Medulla oblongata (tissue), 1 donor: ENCODE measurements at regions not wholly inside any gene's neighbourhood (a gene's known extent, or its start where the extent isn't known, plus 50 kb on each side); places are given as distances from the start of the nearest gene placed in this dataset.
A peak's percentile ranks its signal among the peaks of the same experiment; 100 is the strongest.

Experiments used
- DNase-seq: peaks from one replicate; pipeline ENCODE4 v3.0.0-alpha.2; 2015; ENCODE audit errors: extremely low spot score

- DNase-seq = no peak
These were observed 223.8 kb upstream of the LRATD1 start for GRCh38 chr2:14408695-14409094.

GRCh38 chr2:14417551-14417950 is 215.0 kb upstream of the LRATD1 start:
- no peak for DNase-seq

- no peak for DNase-seq
These were observed 214.4 kb upstream of the LRATD1 start for GRCh38 chr2:14418115-14418514.

GRCh38 chr2:14420851-14421250 is 211.7 kb upstream of the LRATD1 start:
- no peak for DNase-seq

- DNase-seq = no peak
These were observed 210.1 kb upstream of the LRATD1 start for GRCh38 chr2:14422426-14422825.

- no peak for DNase-seq
These were observed 209.2 kb upstream of the LRATD1 start for GRCh38 chr2:14423145-14423906.

- DNase-seq = no peak
These were observed 207.8 kb upstream of the LRATD1 start for GRCh38 chr2:14424478-14425390.

GRCh38 chr2:14425869-14426268 is 206.6 kb upstream of the LRATD1 start:
- DNase-seq = no peak

GRCh38 chr2:14428056-14428455 is 204.5 kb upstream of the LRATD1 start:
- peak; percentile 28 for DNase-seq

- no peak for DNase-seq
These were observed 198.5 kb upstream of the LRATD1 start for GRCh38 chr2:14433946-14434495.

GRCh38 chr2:14445670-14446069 is 186.8 kb upstream of the LRATD1 start:
- no peak for DNase-seq

GRCh38 chr2:14448340-14448739 is 184.2 kb upstream of the LRATD1 start:
- no peak for DNase-seq

- no peak for DNase-seq
These were observed 181.2 kb upstream of the LRATD1 start for GRCh38 chr2:14451312-14451711.

GRCh38 chr2:14454202-14454601 is 178.3 kb upstream of the LRATD1 start:
- DNase-seq = no peak

- no peak for DNase-seq
These were observed 172.7 kb upstream of the LRATD1 start for GRCh38 chr2:14459786-14460325.

- no peak for DNase-seq
These were observed 156.5 kb upstream of the LRATD1 start for GRCh38 chr2:14475994-14476393.

GRCh38 chr2:14479486-14479885 is 153.0 kb upstream of the LRATD1 start:
- DNase-seq = no peak

GRCh38 chr2:14480120-14480519 is 152.4 kb upstream of the LRATD1 start:
- DNase-seq = no peak

GRCh38 chr2:14480906-14481305 is 151.6 kb upstream of the LRATD1 start:
- no peak for DNase-seq

GRCh38 chr2:14492920-14493503 is 139.5 kb upstream of the LRATD1 start:
- DNase-seq = no peak

GRCh38 chr2:14494759-14495158 is 137.8 kb upstream of the LRATD1 start:
- no peak for DNase-seq

- DNase-seq = no peak
These were observed 131.5 kb upstream of the LRATD1 start for GRCh38 chr2:14501061-14501460.
